K562 (cell line): ENCODE measurements at regions not wholly inside any gene's neighbourhood (a gene's known extent, or its start where the extent isn't known, plus 50 kb on each side); places are given as distances from the start of the nearest gene placed in this dataset.

ENCODE experiments used
- ATAC-seq: fragments of 200-7000 bp; cut with Tn5 transposase; 3 replicates; pipeline ENCODE4 v1.9.1; 2020; ENCODE audit warnings: moderate library complexity
- BruUV-seq: library from RNA; stranded (reverse); fragments of 400-500 nt; replicated peaks from 2 replicates; lab custom pipeline; 2021; lab: Mats Ljungman, UMichigan
- CTCF ChIA-PET: fragments of 300-600 bp; formaldehyde crosslinking; extraction: SDS; loops from one replicate; lab custom pipeline; 2021; ENCODE audit warnings: low intra/inter-chr PET ratio; lab: Yijun Ruan, JAX
- POLR2A ChIA-PET: fragments of 300-600, 350-650 bp; sonication (Branson Sonifier 250); formaldehyde crosslinking; extraction: SDS; loops from one replicate; lab custom pipeline; 2021; ENCODE audit warnings: antibody characterized with exemption, inconsistent platforms; lab: Yijun Ruan, JAX
- DNase-seq, 4 experiments: peaks; one replicate each; pipeline versions ENCODE4 v3.0.0 to v3.0.0-alpha.2; 2011 to 2018; ENCODE audit warnings: low spot score in 3 of 4, mixed read lengths in 3 of 4; ENCODE audit errors: extremely low read depth in 1 of 4
- FAIRE-seq: peaks from 2 replicates; lab custom pipeline; 2011; peaks lifted over from hg19 to GRCh38; lab: Jason Lieb, UNC
- H2AFZ ChIP-seq: 2 replicates; pipeline ENCODE4 v1.6.0; 2011; ENCODE audit warnings: low read depth, low read length, control low read depth, inconsistent platforms
- H3K27ac ChIP-seq: fragments of 200-600 bp; 3 replicates; pipeline ENCODE4 v1.8.0; 2011; ENCODE audit warnings: low read depth, mild to moderate bottlenecking, control low read depth, inconsistent platforms, low read length, moderate library complexity, mixed read lengths; ENCODE audit errors: extremely low read depth
- H3K27me3 ChIP-seq, 2 experiments: fragments of 300-600 bp in 1 of 2; 2 replicates in 1 of 2; 3 replicates in 1 of 2; pipeline versions ENCODE4 v1.6.0 to v1.8.0; 2011; ENCODE audit warnings: inconsistent platforms in 2 of 2, low read length in 2 of 2, mild to moderate bottlenecking in 1 of 2, mixed read lengths in 1 of 2, moderate library complexity in 1 of 2; ENCODE audit not compliant: control insufficient read depth in 2 of 2, insufficient read depth in 2 of 2
- H3K36me3 ChIP-seq: fragments of 300-600 bp; 3 replicates; pipeline ENCODE4 v1.8.0; 2011; ENCODE audit warnings: mild to moderate bottlenecking, low read length, inconsistent platforms; ENCODE audit not compliant: control insufficient read depth, insufficient read depth
- H3K4me1 ChIP-seq, 2 experiments: fragments of 200-600 bp in 1 of 2; replicated peaks in 1 of 2; 2 replicates in 1 of 2; 3 replicates in 1 of 2; pipeline versions ENCODE4 v1.5.1 to v1.8.0; 2011; ENCODE audit warnings: inconsistent platforms in 2 of 2, low read length in 2 of 2, mild to moderate bottlenecking in 1 of 2, mixed read lengths in 1 of 2, moderate library complexity in 1 of 2; ENCODE audit not compliant: control insufficient read depth in 2 of 2, insufficient read depth in 2 of 2
- H3K4me2 ChIP-seq: 2 replicates; pipeline ENCODE4 v1.6.1; 2011; ENCODE audit warnings: low read length, control low read depth, inconsistent platforms, mixed read lengths; ENCODE audit not compliant: insufficient read depth
- H3K4me3 ChIP-seq: fragments of 200-600 bp; sonication (generic), shearing (Covaris generic); 2 replicates; pipeline ENCODE4 v1.5.1; 2016; ENCODE audit warnings: control low read depth, inconsistent platforms
- H3K79me2 ChIP-seq: fragments of 200-600 bp; 3 replicates; pipeline ENCODE4 v1.8.0; 2011; ENCODE audit warnings: low read length, inconsistent platforms; ENCODE audit not compliant: control insufficient read depth, insufficient read depth
- H3K9ac ChIP-seq, 2 experiments: 2 replicates each; pipeline versions ENCODE4 v1.6.0 to v1.6.1; 2011; ENCODE audit warnings: low read depth in 2 of 2, low read length in 2 of 2, control low read depth in 1 of 2, inconsistent platforms in 1 of 2, mild to moderate bottlenecking in 1 of 2, mixed read lengths in 1 of 2; ENCODE audit not compliant: insufficient read depth in 1 of 2
- H3K9me1 ChIP-seq: one replicate; pipeline ENCODE4 v1.6.0; 2011; ENCODE audit warnings: inconsistent platforms, mild to moderate bottlenecking, low read length, moderate library complexity; ENCODE audit not compliant: control insufficient read depth, insufficient read depth
- H3K9me3 ChIP-seq: replicated peaks from 2 replicates; pipeline ENCODE4 v1.5.1; 2011; ENCODE audit warnings: low read depth, low read length, inconsistent platforms; ENCODE audit not compliant: control insufficient read depth, insufficient read depth
- H4K20me1 ChIP-seq: replicated peaks from 2 replicates; pipeline ENCODE4 v1.6.1; 2011; ENCODE audit warnings: low read length, inconsistent platforms, mixed read lengths; ENCODE audit not compliant: control insufficient read depth, insufficient read depth
- ADNP ChIP-seq: fragments of 200-800 bp; sonication (Bioruptor generic); IDR thresholded peaks from 2 replicates; pipeline ENCODE4 v1.6.1; 2016; ENCODE audit warnings: missing genetic modification characterization, missing compliant biosample characterization
- FOXA3 ChIP-seq, 2 experiments: fragments of 450-650 bp in 1 of 2; sonication (generic) in 1 of 2; formaldehyde crosslinking; IDR thresholded peaks in 1 of 2; conservative IDR thresholded peaks in 1 of 2; 2 replicates each; pipeline versions ENCODE4 v1.4.0 to v1.8.0; 2020 to 2022; ENCODE audit warnings: mild to moderate bottlenecking in 2 of 2, missing genetic modification reagents in 1 of 2
- FOXP4 ChIP-seq: sonication (generic); formaldehyde crosslinking; IDR thresholded peaks from 2 replicates; pipeline ENCODE4 v1.8.0; 2022; ENCODE audit warnings: mild to moderate bottlenecking, missing genetic modification reagents, borderline replicate concordance
- HOXB6 ChIP-seq: fragments of 250-450 bp; sonication (Bioruptor Pico); IDR thresholded peaks from 2 replicates; pipeline ENCODE4 v1.5.1; 2022; ENCODE audit warnings: mild to moderate bottlenecking, borderline replicate concordance
- MLLT1 ChIP-seq, 2 experiments: fragments of 450-650 bp; IDR thresholded peaks; 2 replicates each; pipeline ENCODE4 v1.6.1; 2016
- NFE2L1 ChIP-seq: fragments of 450-650 bp; IDR thresholded peaks from 2 replicates; pipeline ENCODE4 v1.6.1; 2016; ENCODE audit warnings: missing genetic modification characterization, low read depth, mild to moderate bottlenecking, missing compliant biosample characterization, moderate library complexity, borderline replicate concordance
- PKNOX1 ChIP-seq: fragments of 450-650 bp; IDR thresholded peaks from 2 replicates; pipeline ENCODE4 v1.6.1; 2016
- ZBTB26 ChIP-seq: fragments of 450-650 bp; formaldehyde crosslinking; IDR thresholded peaks from 2 replicates; pipeline ENCODE4 v1.4.0; 2022; ENCODE audit warnings: missing genetic modification characterization
- ZBTB7A ChIP-seq: IDR thresholded peaks from 2 replicates; pipeline ENCODE4 v1.6.1; 2011; ENCODE audit warnings: low read depth, mild to moderate bottlenecking, low read length, moderate library complexity, borderline replicate concordance; ENCODE audit not compliant: control insufficient read depth
- ZNF41 ChIP-seq: fragments of 250-450 bp; sonication (Bioruptor Pico); conservative IDR thresholded peaks from 2 replicates; pipeline ENCODE4 v1.4.0; 2020; ENCODE audit warnings: mild to moderate bottlenecking
- ZNF696 ChIP-seq: fragments of 250-450 bp; sonication (Bioruptor Pico); conservative IDR thresholded peaks from 2 replicates; pipeline ENCODE4 v1.4.0; 2020; ENCODE audit warnings: mild to moderate bottlenecking, moderate library complexity
- WGBS: fragments of 100-300 bp; shearing (Covaris generic); methylation state at CpG from one replicate; pipeline ENCODE4 v1.1.6; 2016; ENCODE audit warnings: low coverage, mixed read lengths; ENCODE audit not compliant: insufficient coverage; ENCODE audit errors: missing lambda C conversion rate; 5-methylcytosine and 5-hydroxymethylcytosine counted together
- in situ Hi-C: fragments of 300-500 bp; cut with MboI; formaldehyde crosslinking; loops from 4 replicates; pipeline ENCODE4 v1.15.0; 2018; ENCODE audit warnings: inconsistent platforms, mixed read lengths
- intact Hi-C: fragments of 100-400 bp; cut with micrococcal nuclease; formaldehyde crosslinking; loops from 2 replicates; pipeline ENCODE4 v1.14.2; 2022

GRCh38 chr21:41600556-41600955 lies 92.6 kb upstream of the TMPRSS2 start (continued):
- TF ChIP-seq MLLT1 (IDR thresholded peaks at IDR 0.05) (no peak), ZNF41 (no peak), ZBTB26 (CRISPR knock-in tag) (no peak)

- Histone ChIP-seq H3K4me1 (no peaks in the 10 kb centered on the region), H3K4me3 (no peak overlapping the region), H3K79me2 (no peaks in the 10 kb centered on the region), H3K27ac (no peak overlapping the region), H3K9me1 (no peaks in the 10 kb centered on the region), H3K9me3 (no peaks in the 10 kb centered on the region; the same call in 1 of the 2 replicates), H3K36me3 (no peaks in the 10 kb centered on the region), H3K27me3 (peaks cover 8 to 26% of the 10 kb centered on the region in 2 experiments; a peak in 4 of 5 replicates), H3K4me2 (no peak overlapping the region), H2AFZ (no peak overlapping the region), H4K20me1 (no peaks in the 10 kb centered on the region; the same call in 1 of the 2 replicates), H3K9ac (no peak overlapping the region)
- intact Hi-C loops, result no loop called here
- DNase-seq (no peak), ATAC-seq (no peak), FAIRE-seq (no peak)
- POLR2A ChIA-PET, result no interaction called here
- CTCF ChIA-PET, result no interaction called here
- WGBS, result under 1% methylated on average over 7 of the region's 7 CpGs
- in situ Hi-C loops, result no loop called here
- no peak for TF ChIP-seq ZNF696
- no peak for TF ChIP-seq ADNP (tag)
- TF ChIP-seq FOXP4 (CRISPR knock-in tag), result no peak
- no peak for TF ChIP-seq FOXA3 (CRISPR knock-in tag; conservative IDR thresholded peaks at IDR 0.05 in 1 of 2, IDR thresholded peaks at IDR 0.05 in 1 of 2)
- TF ChIP-seq ZBTB7A, result no peak
- no peak for TF ChIP-seq HOXB6 (CRISPR knock-in tag)
- no peak for TF ChIP-seq NFE2L1 (tag)
- TF ChIP-seq PKNOX1, result no peak
- BruUV-seq, result no TSS peak
These were observed 92.2 kb upstream of the TMPRSS2 start for GRCh38 chr21:41600116-41600515.
